OCI-LY1 (cell line): ENCODE measurements at regions not wholly inside any gene's neighbourhood (a gene's known extent, or its start where the extent isn't known, plus 50 kb on each side); places are given as distances from the start of the nearest gene placed in this dataset.

Experiments used
- H2AFZ ChIP-seq: fragments of 200-600 bp; sonication (generic), shearing (Covaris generic); 2 replicates; pipeline ENCODE4 v1.6.0; 2014; ENCODE audit warnings: antibody characterized with exemption, mild to moderate bottlenecking, low read length
- H3F3A ChIP-seq: fragments of 200-600 bp; sonication (generic), shearing (Covaris generic); 2 replicates; pipeline ENCODE4 v1.6.0; 2014; ENCODE audit warnings: mild to moderate bottlenecking, antibody characterized with exemption, low read length, moderate library complexity; ENCODE audit not compliant: insufficient read depth
- H3K27ac ChIP-seq: fragments of 200-600 bp; sonication (generic); 2 replicates; pipeline ENCODE4 v1.5.1; 2014; ENCODE audit warnings: low read length, mixed run types, mild to moderate bottlenecking, low read depth; ENCODE audit not compliant: poor library complexity, severe bottlenecking
- H3K27me3 ChIP-seq: fragments of 200-600 bp; sonication (generic); 2 replicates; pipeline ENCODE4 v1.6.0; 2014; ENCODE audit warnings: antibody characterized with exemption, mild to moderate bottlenecking, low read length, moderate library complexity; ENCODE audit not compliant: insufficient read depth
- H3K36me3 ChIP-seq: fragments of 200-600 bp; sonication (generic); 2 replicates; pipeline ENCODE4 v1.6.1; 2014; ENCODE audit warnings: mild to moderate bottlenecking, antibody characterized with exemption, low read length, moderate library complexity, mixed read lengths; ENCODE audit not compliant: insufficient read depth
- H3K4me1 ChIP-seq: fragments of 200-600 bp; sonication (generic); 2 replicates; pipeline ENCODE4 v1.5.1; 2014; ENCODE audit warnings: mild to moderate bottlenecking, low read length, moderate library complexity; ENCODE audit not compliant: insufficient read depth, severe bottlenecking
- H3K4me2 ChIP-seq: fragments of 200-600 bp; sonication (generic), shearing (Covaris generic); 2 replicates; pipeline ENCODE4 v1.6.1; 2014; ENCODE audit warnings: low read length
- H3K4me3 ChIP-seq: fragments of 200-600 bp; sonication (generic); 2 replicates; pipeline ENCODE4 v1.5.1; 2014; ENCODE audit warnings: low read length, low read depth, mild to moderate bottlenecking, mixed read lengths; ENCODE audit not compliant: poor library complexity, severe bottlenecking
- H3K79me2 ChIP-seq: fragments of 200-600 bp; shearing (Covaris generic); 2 replicates; pipeline ENCODE4 v1.6.1; 2016; ENCODE audit warnings: mixed run types, low read length, mixed read lengths; ENCODE audit not compliant: insufficient read depth
- H3K9ac ChIP-seq: fragments of 200-600 bp; sonication (generic), shearing (Covaris generic); 2 replicates; pipeline ENCODE4 v1.6.1; 2014; ENCODE audit warnings: mild to moderate bottlenecking, low read length, mixed read lengths
- H3K9me2 ChIP-seq: fragments of 200-600 bp; sonication (generic), shearing (Covaris generic); 2 replicates; pipeline ENCODE4 v1.6.1; 2014; ENCODE audit warnings: low read depth, mild to moderate bottlenecking, low read length, mixed read lengths
- H3K9me3 ChIP-seq: fragments of 200-600 bp; shearing (Covaris generic); 2 replicates; pipeline ENCODE4 v1.6.1; 2014; ENCODE audit warnings: low read length, mixed read lengths
- H4K20me1 ChIP-seq: fragments of 200-600 bp; sonication (generic), shearing (Covaris generic); 2 replicates; pipeline ENCODE4 v1.6.0; 2016; ENCODE audit warnings: mild to moderate bottlenecking, low read length; ENCODE audit not compliant: insufficient read depth
- EZH2 ChIP-seq: fragments of 200-600 bp; sonication (generic), shearing (Covaris generic); IDR thresholded peaks from 2 replicates; pipeline ENCODE4 v1.8.0; 2017; ENCODE audit warnings: borderline replicate concordance, mixed run types, mild to moderate bottlenecking, antibody characterized with exemption, low read length, moderate library complexity, mixed read lengths
- TF ChIP-seq, protein P1 (sequence below): fragments of 200-600 bp; sonication (generic), shearing (Covaris generic); IDR thresholded peaks from 2 replicates; pipeline ENCODE4 v1.5.1; 2017; ENCODE audit warnings: mild to moderate bottlenecking, antibody characterized with exemption, low read length, moderate library complexity, mixed read lengths

DNA sequence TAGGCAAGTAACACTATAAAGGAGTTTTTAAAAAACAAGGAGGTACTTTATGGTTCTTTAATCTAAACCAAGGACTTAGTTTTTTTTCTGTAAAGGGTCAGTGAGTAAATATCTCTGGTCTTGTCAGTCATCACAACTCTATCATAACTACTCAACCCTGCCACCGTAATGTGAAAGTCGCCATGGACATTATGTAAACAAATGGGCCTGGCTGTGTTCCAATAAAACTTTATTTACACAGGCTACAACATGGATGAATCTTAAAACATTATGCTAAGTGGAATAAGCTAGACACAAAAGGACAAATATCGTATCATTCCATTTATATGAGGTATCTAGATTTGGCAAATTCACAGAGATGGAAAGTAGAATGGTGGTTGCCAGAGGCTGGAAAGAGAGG is 60.8 kb upstream of the SP4 start:
- Histone ChIP-seq H3K27ac (no peak overlapping the region), H3K9me3 (no peaks in the 10 kb centered on the region), H3K79me2 (no peaks in the 10 kb centered on the region), H3F3A (no peaks in the 10 kb centered on the region), H3K9ac (no peak overlapping the region), H3K9me2 (no peaks in the 10 kb centered on the region), H3K4me1 (no peaks in the 10 kb centered on the region), H4K20me1 (no peaks in the 10 kb centered on the region), H3K36me3 (no peaks in the 10 kb centered on the region), H2AFZ (no peak overlapping the region), H3K4me2 (no peak overlapping the region), H3K4me3 (no peak overlapping the region), H3K27me3 (no peaks in the 10 kb centered on the region)
- TF ChIP-seq, protein P1, sequence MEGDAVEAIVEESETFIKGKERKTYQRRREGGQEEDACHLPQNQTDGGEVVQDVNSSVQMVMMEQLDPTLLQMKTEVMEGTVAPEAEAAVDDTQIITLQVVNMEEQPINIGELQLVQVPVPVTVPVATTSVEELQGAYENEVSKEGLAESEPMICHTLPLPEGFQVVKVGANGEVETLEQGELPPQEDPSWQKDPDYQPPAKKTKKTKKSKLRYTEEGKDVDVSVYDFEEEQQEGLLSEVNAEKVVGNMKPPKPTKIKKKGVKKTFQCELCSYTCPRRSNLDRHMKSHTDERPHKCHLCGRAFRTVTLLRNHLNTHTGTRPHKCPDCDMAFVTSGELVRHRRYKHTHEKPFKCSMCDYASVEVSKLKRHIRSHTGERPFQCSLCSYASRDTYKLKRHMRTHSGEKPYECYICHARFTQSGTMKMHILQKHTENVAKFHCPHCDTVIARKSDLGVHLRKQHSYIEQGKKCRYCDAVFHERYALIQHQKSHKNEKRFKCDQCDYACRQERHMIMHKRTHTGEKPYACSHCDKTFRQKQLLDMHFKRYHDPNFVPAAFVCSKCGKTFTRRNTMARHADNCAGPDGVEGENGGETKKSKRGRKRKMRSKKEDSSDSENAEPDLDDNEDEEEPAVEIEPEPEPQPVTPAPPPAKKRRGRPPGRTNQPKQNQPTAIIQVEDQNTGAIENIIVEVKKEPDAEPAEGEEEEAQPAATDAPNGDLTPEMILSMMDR, result no peak
- no peak for TF ChIP-seq EZH2

DNA sequence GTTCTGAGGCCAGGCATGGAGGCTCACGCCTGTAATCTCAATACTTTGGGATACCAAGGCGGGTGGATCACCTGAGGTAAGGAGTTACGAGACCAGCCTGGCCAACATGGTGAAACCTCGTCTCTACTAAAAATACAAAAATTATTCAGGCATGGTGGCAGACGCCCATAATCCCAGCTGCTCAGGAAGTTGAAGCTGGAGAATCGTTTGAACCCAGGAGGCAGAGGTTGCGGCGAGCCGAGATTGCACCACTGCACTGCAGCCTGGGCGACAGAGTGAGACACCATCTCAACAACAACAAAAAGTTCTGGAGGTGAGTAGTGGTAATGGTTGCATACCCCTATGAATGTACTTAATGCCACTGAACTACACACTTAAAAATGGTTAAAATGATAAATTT is 60.3 kb upstream of the SP4 start:
- Histone ChIP-seq H3K27ac (no peak overlapping the region), H3F3A (no peaks in the 10 kb centered on the region), H3K4me1 (no peaks in the 10 kb centered on the region), H2AFZ (no peak overlapping the region), H3K79me2 (no peaks in the 10 kb centered on the region), H3K9me3 (no peaks in the 10 kb centered on the region), H4K20me1 (no peaks in the 10 kb centered on the region), H3K4me2 (no peak overlapping the region), H3K9ac (no peak overlapping the region), H3K27me3 (no peaks in the 10 kb centered on the region), H3K4me3 (no peak overlapping the region), H3K9me2 (no peaks in the 10 kb centered on the region), H3K36me3 (no peaks in the 10 kb centered on the region)
- TF ChIP-seq EZH2, result no peak
- TF ChIP-seq, protein P1, result no peak

- H3K36me3 ChIP-seq, result no peaks in the 10 kb centered on the region
- H3K27ac ChIP-seq, result no peak overlapping the region
- TF ChIP-seq, protein P1, result no peak
- TF ChIP-seq EZH2, result no peak
- no peaks in the 10 kb centered on the region for H3K27me3 ChIP-seq
- H3K9ac ChIP-seq, result no peak overlapping the region
- H4K20me1 ChIP-seq, result no peaks in the 10 kb centered on the region
- H3K9me3 ChIP-seq, result no peaks in the 10 kb centered on the region
- H3K4me3 ChIP-seq, result no peak overlapping the region
- H2AFZ ChIP-seq, result no peak overlapping the region
- no peaks in the 10 kb centered on the region for H3F3A ChIP-seq
- no peaks in the 10 kb centered on the region for H3K9me2 ChIP-seq
- no peaks in the 10 kb centered on the region for H3K79me2 ChIP-seq
- no peaks in the 10 kb centered on the region for H3K4me1 ChIP-seq
- H3K4me2 ChIP-seq, result no peak overlapping the region
Observed at GRCh38 chr7:21368317-21368716, 59.6 kb upstream of the SP4 start.
